H1 (cell line): ENCODE measurements at regions not wholly inside any gene's neighbourhood (a gene's known extent, or its start where the extent isn't known, plus 50 kb on each side); places are given as distances from the start of the nearest gene placed in this dataset.

Experiments used
- JUND ChIP-seq: IDR thresholded peaks from 2 replicates; pipeline ENCODE4 v1.6.1; 2011; ENCODE audit warnings: mild to moderate bottlenecking, improper control_type of control experiment, low read length
- NRF1 ChIP-seq: IDR thresholded peaks from 2 replicates; pipeline ENCODE4 v1.6.1; 2011; ENCODE audit warnings: mild to moderate bottlenecking, low read depth, low read length, improper control_type of control experiment
- SIN3A ChIP-seq, 2 experiments: IDR thresholded peaks in 1 of 2; conservative IDR thresholded peaks in 1 of 2; 2 replicates each; pipeline ENCODE4 v1.6.1; 2011 to 2012; ENCODE audit warnings: low read length in 2 of 2, improper control_type of control experiment in 1 of 2, low read depth in 1 of 2, mild to moderate bottlenecking in 1 of 2
- TBP ChIP-seq: IDR thresholded peaks from 2 replicates; pipeline ENCODE4 v1.6.1; 2011; ENCODE audit warnings: low read depth, low read length, improper control_type of control experiment
- TF ChIP-seq, protein P1 (sequence below): fragments of 300-600 bp; sonication (generic); IDR thresholded peaks from 2 replicates; pipeline ENCODE4 v1.7.1; 2012; ENCODE audit warnings: low read length, moderate library complexity, mild to moderate bottlenecking, inconsistent platforms; ENCODE audit not compliant: insufficient replicate concordance

DNA sequence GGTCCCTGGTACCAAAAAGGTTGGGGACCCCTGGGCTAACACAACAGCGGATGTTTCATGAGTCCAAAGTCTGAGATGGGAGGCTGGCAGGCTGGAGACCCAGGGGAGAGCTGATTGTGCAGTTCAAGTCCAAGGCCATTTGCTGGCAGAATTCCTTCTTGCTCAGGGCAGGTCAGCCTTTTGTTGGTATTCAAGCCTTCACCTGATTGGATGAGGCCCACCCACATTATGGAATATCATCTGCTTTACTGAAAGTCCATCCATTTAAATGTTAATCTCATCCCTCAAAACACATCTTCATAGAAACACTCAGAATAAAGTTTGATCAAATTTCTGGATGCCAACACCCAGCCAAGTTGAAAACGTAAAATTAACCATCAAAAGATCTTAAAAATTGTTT is 52.9 kb downstream of the GSC start (continued):
- TF ChIP-seq, protein P1, sequence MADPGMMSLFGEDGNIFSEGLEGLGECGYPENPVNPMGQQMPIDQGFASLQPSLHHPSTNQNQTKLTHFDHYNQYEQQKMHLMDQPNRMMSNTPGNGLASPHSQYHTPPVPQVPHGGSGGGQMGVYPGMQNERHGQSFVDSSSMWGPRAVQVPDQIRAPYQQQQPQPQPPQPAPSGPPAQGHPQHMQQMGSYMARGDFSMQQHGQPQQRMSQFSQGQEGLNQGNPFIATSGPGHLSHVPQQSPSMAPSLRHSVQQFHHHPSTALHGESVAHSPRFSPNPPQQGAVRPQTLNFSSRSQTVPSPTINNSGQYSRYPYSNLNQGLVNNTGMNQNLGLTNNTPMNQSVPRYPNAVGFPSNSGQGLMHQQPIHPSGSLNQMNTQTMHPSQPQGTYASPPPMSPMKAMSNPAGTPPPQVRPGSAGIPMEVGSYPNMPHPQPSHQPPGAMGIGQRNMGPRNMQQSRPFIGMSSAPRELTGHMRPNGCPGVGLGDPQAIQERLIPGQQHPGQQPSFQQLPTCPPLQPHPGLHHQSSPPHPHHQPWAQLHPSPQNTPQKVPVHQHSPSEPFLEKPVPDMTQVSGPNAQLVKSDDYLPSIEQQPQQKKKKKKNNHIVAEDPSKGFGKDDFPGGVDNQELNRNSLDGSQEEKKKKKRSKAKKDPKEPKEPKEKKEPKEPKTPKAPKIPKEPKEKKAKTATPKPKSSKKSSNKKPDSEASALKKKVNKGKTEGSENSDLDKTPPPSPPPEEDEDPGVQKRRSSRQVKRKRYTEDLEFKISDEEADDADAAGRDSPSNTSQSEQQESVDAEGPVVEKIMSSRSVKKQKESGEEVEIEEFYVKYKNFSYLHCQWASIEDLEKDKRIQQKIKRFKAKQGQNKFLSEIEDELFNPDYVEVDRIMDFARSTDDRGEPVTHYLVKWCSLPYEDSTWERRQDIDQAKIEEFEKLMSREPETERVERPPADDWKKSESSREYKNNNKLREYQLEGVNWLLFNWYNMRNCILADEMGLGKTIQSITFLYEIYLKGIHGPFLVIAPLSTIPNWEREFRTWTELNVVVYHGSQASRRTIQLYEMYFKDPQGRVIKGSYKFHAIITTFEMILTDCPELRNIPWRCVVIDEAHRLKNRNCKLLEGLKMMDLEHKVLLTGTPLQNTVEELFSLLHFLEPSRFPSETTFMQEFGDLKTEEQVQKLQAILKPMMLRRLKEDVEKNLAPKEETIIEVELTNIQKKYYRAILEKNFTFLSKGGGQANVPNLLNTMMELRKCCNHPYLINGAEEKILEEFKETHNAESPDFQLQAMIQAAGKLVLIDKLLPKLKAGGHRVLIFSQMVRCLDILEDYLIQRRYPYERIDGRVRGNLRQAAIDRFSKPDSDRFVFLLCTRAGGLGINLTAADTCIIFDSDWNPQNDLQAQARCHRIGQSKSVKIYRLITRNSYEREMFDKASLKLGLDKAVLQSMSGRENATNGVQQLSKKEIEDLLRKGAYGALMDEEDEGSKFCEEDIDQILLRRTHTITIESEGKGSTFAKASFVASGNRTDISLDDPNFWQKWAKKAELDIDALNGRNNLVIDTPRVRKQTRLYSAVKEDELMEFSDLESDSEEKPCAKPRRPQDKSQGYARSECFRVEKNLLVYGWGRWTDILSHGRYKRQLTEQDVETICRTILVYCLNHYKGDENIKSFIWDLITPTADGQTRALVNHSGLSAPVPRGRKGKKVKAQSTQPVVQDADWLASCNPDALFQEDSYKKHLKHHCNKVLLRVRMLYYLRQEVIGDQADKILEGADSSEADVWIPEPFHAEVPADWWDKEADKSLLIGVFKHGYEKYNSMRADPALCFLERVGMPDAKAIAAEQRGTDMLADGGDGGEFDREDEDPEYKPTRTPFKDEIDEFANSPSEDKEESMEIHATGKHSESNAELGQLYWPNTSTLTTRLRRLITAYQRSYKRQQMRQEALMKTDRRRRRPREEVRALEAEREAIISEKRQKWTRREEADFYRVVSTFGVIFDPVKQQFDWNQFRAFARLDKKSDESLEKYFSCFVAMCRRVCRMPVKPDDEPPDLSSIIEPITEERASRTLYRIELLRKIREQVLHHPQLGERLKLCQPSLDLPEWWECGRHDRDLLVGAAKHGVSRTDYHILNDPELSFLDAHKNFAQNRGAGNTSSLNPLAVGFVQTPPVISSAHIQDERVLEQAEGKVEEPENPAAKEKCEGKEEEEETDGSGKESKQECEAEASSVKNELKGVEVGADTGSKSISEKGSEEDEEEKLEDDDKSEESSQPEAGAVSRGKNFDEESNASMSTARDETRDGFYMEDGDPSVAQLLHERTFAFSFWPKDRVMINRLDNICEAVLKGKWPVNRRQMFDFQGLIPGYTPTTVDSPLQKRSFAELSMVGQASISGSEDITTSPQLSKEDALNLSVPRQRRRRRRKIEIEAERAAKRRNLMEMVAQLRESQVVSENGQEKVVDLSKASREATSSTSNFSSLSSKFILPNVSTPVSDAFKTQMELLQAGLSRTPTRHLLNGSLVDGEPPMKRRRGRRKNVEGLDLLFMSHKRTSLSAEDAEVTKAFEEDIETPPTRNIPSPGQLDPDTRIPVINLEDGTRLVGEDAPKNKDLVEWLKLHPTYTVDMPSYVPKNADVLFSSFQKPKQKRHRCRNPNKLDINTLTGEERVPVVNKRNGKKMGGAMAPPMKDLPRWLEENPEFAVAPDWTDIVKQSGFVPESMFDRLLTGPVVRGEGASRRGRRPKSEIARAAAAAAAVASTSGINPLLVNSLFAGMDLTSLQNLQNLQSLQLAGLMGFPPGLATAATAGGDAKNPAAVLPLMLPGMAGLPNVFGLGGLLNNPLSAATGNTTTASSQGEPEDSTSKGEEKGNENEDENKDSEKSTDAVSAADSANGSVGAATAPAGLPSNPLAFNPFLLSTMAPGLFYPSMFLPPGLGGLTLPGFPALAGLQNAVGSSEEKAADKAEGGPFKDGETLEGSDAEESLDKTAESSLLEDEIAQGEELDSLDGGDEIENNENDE = no peak
- TF ChIP-seq SIN3A (conservative IDR thresholded peaks at IDR 0.05 in 1 of 2, IDR thresholded peaks at IDR 0.05 in 1 of 2; ENCODE audit: low read depth in 1 of 2, low read length in 2 of 2) (no peak), NRF1 (no peak), TBP (no peak), JUND (no peak)
